Type B pancreatic cell (in vitro differentiated cells): ENCODE measurements at regions not wholly inside any gene's neighbourhood (a gene's known extent, or its start where the extent isn't known, plus 50 kb on each side); places are given as distances from the start of the nearest gene placed in this dataset.

Experiments used
- DNase-seq: peaks from one replicate; pipeline ENCODE4 v3.0.0; 2021; ENCODE audit warnings: mixed read lengths; ENCODE audit not compliant: unreplicated experiment; ENCODE audit errors: extremely low spot score
- H3K27ac Mint-ChIP-seq: 2 replicates; pipeline ENCODE4 v1.8.0; 2021; ENCODE audit warnings: mild to moderate bottlenecking, mixed read lengths
- H3K27me3 Mint-ChIP-seq: 2 replicates; pipeline ENCODE4 v1.8.0; 2021; ENCODE audit warnings: mixed read lengths
- H3K36me3 Mint-ChIP-seq: 2 replicates; pipeline ENCODE4 v1.8.0; 2021; ENCODE audit warnings: mixed read lengths
- H3K4me1 Mint-ChIP-seq: one replicate; pipeline ENCODE4 v1.8.0; 2021; ENCODE audit warnings: mixed read lengths; ENCODE audit not compliant: unreplicated experiment
- H3K4me3 Mint-ChIP-seq: 2 replicates; pipeline ENCODE4 v1.8.0; 2021; ENCODE audit warnings: mild to moderate bottlenecking, mixed read lengths
- H3K9me3 Mint-ChIP-seq: 2 replicates; pipeline ENCODE4 v1.8.0; 2021; ENCODE audit warnings: mixed read lengths
- TF ChIP-seq, protein P1 (sequence below): fragments of 200-600 bp; sonication (generic); conservative IDR thresholded peaks from 2 replicates; pipeline ENCODE4 v1.5.0; 2021; ENCODE audit warnings: antibody characterized with exemption, mild to moderate bottlenecking

DNA sequence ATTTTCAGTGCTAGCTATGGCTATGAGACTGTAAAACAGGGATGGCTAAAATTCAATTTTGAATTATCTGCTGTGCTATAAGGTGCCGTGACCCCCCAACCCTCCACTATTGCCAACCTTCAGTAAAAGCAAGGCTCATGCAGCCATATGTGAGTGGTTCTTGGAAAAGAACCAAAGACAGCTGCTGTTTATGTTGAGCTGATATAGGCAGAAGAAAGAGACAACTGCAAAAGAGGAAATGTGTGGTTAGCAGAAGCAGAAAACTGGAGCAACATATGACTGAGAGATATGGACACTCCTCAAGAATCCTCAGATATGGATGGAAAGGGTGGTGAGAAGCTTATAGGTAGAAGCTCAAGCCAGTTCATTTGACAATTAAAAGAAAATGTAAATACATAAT lies 200.3 kb downstream of the TLE1 start:
- Mint-ChIP-seq H3K9me3 (no peaks in the 10 kb centered on the region), H3K4me3 (no peak overlapping the region), H3K36me3 (no peaks in the 10 kb centered on the region), H3K4me1 (no peaks in the 10 kb centered on the region), H3K27me3 (peaks cover 9% of the 10 kb centered on the region), H3K27ac (no peak overlapping the region)
- DNase-seq, result no peak
- TF ChIP-seq, protein P1, sequence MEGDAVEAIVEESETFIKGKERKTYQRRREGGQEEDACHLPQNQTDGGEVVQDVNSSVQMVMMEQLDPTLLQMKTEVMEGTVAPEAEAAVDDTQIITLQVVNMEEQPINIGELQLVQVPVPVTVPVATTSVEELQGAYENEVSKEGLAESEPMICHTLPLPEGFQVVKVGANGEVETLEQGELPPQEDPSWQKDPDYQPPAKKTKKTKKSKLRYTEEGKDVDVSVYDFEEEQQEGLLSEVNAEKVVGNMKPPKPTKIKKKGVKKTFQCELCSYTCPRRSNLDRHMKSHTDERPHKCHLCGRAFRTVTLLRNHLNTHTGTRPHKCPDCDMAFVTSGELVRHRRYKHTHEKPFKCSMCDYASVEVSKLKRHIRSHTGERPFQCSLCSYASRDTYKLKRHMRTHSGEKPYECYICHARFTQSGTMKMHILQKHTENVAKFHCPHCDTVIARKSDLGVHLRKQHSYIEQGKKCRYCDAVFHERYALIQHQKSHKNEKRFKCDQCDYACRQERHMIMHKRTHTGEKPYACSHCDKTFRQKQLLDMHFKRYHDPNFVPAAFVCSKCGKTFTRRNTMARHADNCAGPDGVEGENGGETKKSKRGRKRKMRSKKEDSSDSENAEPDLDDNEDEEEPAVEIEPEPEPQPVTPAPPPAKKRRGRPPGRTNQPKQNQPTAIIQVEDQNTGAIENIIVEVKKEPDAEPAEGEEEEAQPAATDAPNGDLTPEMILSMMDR, result no peak

DNA sequence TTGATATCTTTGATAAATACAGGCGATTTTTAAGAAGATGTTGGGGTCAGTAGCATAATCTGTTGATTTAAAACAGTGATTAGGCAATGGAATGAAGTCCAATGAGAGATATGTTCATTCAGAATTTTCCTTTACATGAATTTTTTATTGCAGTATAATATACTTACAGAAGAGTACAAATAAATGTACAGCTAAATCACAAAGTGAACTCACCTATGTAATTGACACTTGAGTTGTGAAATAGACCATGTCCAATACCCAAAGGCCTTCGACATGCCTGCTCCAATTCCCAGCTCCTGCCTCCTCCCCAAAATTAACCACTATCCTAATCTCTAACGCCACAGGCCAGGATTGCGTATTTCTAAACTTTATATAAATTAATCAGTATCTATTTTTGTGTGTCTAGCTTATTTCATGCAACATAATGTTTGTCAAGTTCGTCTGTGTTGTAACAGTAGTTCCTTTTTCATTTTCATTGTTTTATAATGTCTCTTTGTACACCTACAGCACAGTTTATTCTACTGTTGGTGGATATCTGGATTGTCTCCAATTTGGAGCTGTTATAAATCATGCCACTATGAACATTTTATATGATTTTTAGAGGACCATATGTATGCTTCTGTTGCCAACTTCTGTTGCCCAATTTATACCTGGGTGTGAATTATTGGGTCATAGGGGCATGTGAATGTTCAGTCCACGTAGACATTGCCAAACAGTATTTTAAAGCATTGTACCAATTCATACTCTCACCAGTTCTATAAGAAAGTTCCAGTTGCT lies 208.3 kb downstream of the TLE1 start:
- TF ChIP-seq, protein P1, result no peak
- no peak for DNase-seq
- Mint-ChIP-seq H3K27me3 (no peaks in the 10 kb centered on the region), H3K36me3 (no peaks in the 10 kb centered on the region), H3K4me1 (no peaks in the 10 kb centered on the region), H3K27ac (no peak overlapping the region), H3K9me3 (peaks cover 5% of the 10 kb centered on the region), H3K4me3 (no peak overlapping the region)

DNA sequence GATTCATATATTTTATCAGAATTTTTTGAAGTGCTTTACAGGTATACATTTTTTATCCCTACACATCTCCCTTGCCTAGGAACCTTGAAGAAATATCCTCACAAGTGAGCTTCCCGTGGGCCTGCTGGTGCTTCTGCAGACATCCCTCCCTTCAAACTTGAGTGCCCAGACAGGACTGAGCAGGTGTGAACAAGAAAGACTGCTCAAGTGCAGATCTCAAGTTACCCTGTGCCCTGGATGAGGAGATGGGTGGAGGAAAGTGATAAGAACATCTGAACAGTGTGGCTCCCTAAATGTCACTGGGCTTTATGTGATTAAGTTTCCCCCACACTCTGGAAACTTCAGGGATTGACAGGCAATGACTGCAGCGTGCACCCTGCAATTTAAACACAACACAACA lies 209.8 kb downstream of the TLE1 start:
- H3K27ac Mint-ChIP-seq, result no peak overlapping the region

DNA sequence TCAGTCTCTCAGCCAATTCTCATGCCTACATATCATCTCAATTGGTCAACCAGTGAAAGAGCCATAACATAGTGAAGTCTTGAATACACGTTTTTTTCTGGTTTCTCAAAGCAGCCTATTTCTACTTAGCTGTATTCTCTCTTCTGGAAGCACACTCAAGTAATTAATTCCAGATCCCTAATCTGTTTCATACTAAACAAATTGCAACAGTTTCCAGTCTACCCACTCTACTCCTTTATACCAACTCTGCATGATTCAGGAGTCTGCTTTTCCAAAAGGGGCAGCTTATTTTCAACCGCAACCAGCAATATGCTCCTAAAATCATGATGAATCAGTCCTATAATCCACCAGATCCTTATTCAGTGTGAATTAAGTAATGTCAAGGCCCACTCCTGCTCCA lies 211.7 kb downstream of the TLE1 start:
- no peaks in the 10 kb centered on the region for H3K36me3 Mint-ChIP-seq
- H3K27ac Mint-ChIP-seq, result no peak overlapping the region
- H3K4me1 Mint-ChIP-seq, result no peaks in the 10 kb centered on the region
- H3K27me3 Mint-ChIP-seq, result peaks cover 3% of the 10 kb centered on the region
- peaks cover 11% of the 10 kb centered on the region for H3K9me3 Mint-ChIP-seq
- H3K4me3 Mint-ChIP-seq, result no peak overlapping the region
- DNase-seq, result no peak
- TF ChIP-seq, protein P1, result no peak

More for the DNA sequence above, 209.8 kb downstream of the TLE1 start:
- Mint-ChIP-seq H3K9me3 (peaks cover 10% of the 10 kb centered on the region), H3K4me3 (no peak overlapping the region), H3K27me3 (peaks cover 3% of the 10 kb centered on the region), H3K4me1 (no peaks in the 10 kb centered on the region), H3K36me3 (no peaks in the 10 kb centered on the region)
- TF ChIP-seq, protein P1, result no peak
- no peak for DNase-seq

DNA sequence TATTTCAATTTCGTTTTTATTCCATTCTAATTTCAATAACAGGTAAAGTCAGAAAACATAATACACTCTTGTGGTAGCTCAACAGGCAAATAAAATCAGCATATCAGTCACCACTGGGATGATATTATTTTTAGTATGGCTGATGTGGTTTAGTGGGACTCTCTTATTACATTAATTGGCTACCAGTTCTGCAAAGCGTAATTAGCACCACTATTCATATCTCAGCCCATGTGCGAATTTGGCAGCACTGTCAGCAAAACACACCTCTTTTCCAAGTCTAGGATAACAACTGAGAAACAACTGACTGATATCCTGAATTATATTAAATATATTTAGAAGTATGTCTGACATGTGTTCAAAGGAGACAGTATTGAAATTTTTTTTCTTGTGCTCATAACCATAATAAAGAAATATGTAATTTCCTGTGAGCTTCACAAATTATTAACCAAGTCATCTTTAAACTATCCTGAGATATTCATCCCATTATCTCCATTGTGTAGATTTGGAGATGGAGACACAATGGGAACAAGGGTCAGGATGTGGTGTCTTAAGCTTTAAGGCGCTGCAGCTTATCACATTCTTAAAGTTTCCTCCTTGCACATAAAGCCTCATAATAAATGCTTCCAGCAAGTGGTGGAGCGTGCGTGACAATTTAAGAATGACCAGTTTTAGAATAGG lies 212.4 kb downstream of the TLE1 start:
- H3K27ac Mint-ChIP-seq, result no peak overlapping the region
- no peaks in the 10 kb centered on the region for H3K36me3 Mint-ChIP-seq
- no peaks in the 10 kb centered on the region for H3K4me1 Mint-ChIP-seq
- H3K4me3 Mint-ChIP-seq, result no peak overlapping the region
- peaks cover 11% of the 10 kb centered on the region for H3K9me3 Mint-ChIP-seq
- TF ChIP-seq, protein P1, result no peak
- DNase-seq, result no peak
- peaks cover 3% of the 10 kb centered on the region for H3K27me3 Mint-ChIP-seq
